ENCODE measurements at regions not wholly inside any gene's neighbourhood (a gene's known extent, or its start where the extent isn't known, plus 50 kb on each side); places are given as distances from the start of the nearest gene placed in this dataset.

DNA sequence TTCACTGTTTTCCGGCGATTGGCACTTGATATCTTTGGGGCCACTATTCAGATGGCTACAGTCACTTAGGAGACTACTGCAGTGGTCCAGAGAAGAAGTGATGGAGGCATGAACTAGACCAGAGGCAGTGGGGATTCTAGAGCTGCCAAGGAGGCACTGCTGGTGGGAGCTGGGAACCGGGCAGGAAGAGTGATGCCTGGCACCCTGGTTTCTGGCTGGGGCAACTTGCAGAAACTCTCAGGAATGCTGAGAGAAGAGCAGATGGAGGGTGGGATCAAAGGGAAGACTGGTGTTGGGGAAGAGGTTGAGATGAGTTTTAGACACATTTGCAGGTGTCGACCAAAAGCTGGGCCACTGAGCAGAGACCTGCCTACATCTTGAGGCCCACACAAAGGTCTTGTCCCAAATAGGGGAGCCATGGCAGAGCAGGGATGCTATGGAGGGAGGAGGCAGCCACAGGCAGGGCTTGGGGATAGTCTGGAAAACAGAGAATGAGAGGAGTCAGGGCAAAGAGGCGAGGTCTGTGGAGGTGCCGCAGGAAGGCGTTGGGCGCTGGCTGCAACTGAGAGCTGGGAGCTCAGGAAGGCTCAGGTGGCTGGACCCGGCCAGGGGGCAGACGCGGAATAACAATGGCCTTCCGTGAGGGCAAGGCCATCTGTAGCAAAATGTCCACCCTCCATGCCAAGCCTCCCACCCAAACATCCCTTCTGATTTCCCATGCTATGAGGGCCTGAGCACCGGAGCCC lies 118.9 kb downstream of the TOMM20 start:
- no peak for FAIRE-seq

DNA sequence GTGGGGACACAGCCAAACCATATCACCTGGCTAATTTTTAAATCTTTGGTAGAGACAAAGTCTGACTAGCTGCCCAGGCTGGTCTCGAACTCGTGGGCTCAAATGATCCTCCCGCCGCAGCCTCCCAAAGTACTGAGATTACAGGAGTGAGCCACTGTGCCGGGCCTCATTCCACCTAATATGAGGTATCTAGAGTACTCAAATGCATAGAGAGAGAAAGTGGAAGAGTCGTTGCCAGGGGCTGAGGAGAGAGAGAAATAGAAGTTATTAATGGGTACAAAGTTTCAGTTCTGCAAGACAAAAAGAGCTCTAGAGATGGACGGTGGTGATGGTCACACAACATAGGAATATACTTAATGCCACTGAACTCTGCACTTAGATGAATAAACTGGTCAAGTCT lies 119.6 kb downstream of the TOMM20 start:
- FAIRE-seq: no peak

DNA sequence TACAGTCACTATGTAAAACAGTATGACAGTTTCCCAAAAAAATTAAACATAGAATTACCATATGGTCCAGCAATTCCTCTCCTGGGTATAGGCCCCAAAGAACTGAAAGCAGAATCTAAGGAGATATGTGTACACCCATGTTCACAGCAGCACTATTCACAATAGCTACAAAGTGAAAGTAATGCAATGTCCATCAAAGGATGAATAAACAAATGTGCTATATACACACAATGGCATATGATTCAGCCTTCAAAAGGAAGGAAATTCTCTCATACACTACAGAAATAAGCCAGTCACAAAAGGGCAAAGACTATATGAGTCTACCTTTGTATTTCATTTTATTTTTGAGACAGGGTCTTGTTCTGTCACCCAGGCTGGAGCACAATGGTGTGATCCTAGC lies 120.4 kb downstream of the TOMM20 start:
- no peak for FAIRE-seq

GRCh38 chr1:235006816-235007215 lies 121.8 kb downstream of the TOMM20 start:
- no peak for FAIRE-seq

DNA sequence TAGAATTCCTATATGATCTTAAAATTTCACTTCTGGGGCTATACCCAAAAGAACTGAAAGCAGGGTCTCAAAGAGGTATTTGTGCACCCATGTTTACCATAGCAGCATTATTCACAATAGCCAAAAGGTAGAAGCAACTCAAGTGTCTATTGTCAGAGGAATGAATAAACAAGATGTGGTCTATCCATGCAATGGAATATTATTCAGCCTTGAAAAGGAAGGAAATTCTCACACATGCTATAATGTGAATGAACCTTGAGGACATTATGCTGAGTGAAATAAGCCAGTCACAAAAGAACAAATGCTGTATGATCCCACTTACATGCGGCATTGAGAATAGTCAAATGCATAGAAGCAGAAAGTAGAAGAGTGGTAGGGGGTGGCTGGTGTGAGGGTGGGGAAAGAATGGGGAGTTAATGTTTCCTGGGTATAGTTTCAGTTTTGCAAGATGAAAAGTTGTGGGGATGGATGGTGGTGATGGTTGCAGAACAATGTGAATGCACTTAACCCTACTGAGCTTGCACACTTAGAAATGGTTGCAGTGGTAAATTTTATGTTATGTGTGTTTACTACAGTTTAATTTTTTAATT lies 122.4 kb downstream of the TOMM20 start:
- FAIRE-seq: no peak

GRCh38 chr1:235004840-235005391 lies 123.7 kb downstream of the TOMM20 start:
- no peak for FAIRE-seq

- no peak for FAIRE-seq
Observed at GRCh38 chr1:235004276-235004675, 124.4 kb downstream of the TOMM20 start.

DNA sequence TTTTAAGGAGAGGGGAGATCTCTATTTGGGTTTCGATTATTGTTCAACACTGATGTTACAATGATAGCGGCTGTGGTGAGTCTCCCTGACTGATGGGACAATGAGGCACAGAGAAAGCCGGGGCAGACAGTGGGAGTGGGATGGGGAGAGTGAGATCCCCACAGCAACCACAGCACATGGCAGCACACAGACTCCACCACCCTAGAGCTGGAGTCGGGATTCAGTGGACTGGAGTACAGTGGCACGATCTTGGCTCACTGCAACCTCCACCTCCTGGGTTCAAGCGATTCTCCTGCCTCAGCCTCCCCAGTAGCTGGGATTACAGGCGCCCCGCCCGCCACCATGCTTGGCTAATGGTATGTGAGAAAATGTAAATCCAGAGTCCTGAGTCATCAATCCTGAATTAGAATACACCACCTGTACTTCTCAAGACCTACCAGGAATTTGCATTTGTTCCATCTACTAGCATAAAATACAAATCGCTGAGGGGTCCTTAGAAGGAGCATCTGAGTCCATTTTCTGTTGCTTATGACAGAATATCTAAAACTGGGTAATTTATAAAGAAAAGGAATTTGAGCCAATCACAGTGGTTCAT lies 125.8 kb downstream of the TOMM20 start:
- FAIRE-seq: no peak

DNA sequence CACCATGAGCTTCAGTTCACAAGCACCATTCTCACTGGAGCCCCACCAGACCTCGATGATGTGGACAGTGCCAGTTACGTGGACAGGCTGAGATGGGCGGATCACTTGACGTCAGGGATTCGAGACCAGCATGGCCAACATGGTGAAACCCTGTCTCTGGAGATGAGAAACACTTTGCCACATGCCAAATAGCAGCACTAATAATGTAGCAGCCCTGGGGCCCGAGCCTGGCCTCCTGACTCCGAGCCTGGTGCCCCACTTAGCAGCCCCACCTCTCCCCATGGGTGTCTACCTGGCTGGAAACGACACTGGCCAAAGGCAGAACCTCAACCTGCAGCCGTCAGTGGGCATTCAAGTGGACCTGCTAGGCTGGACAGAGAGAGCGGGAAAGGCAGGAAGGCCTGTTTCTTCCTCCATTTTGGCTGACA lies 129.1 kb downstream of the TOMM20 start:
- no peak for FAIRE-seq

GRCh38 chr1:234997896-234998741 lies 130.5 kb downstream of the TOMM20 start:
- no peak for FAIRE-seq

DNA sequence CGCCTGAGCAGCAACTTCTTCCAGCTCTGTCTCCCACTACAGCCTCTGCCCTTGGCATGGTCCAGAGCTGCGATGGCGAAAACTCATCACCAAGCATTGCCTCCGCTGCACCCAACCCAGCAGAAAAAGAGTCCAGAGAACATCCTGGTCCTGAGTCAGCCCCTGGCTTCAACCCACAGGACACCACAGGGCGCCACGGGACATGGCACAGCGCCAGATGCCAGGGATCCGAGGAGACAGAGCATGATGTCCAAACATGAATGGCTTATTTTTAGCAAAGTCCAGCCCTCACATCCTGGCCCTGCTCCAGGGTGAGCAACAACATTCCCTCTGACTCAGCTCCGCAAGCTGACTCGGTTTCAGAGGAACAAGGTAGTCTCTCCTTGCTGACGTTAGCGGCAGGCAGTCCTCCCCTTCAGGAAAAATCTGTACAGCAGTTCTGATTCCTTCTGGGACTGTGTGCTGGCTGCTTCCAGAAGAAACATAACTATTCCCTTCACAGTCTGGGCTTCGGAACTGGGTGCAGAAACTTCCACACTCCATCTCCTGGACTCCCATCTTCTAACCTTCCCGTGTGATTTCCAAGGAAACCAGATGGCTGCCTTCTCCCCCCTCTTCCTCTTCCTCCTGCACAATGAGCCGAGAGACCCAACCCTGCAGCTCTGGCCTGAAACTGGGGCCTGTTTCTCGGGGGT lies 131.3 kb downstream of the TOMM20 start:
- FAIRE-seq: no peak

GRCh38 chr1:234996245-234996757 lies 132.3 kb downstream of the TOMM20 start:
- no peak for FAIRE-seq

- no peak for FAIRE-seq
Observed at GRCh38 chr1:234994436-234995295, 134.0 kb downstream of the TOMM20 start.

DNA sequence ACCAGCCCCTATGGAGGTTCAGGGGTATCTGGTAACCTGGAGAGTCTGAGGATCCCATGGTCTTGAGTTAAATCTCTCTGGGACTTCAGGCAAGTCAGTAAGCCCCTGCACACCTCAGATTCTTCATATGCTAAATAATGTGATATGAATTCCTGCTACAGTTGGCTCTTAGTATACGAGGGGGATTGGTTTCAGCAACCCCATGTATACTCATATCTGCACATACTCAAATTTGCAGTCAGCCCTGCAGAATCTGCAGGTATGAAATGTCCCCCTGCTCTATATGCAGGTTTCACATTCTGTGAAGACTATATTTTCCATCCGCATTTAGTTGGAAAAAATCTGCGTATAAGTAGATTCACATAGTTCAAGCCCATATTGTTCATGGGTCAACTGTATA lies 136.6 kb downstream of the TOMM20 start:
- no peak for FAIRE-seq

- no peak for FAIRE-seq
Observed at GRCh38 chr1:234990874-234991801, 137.5 kb downstream of the TOMM20 start.

- no peak for FAIRE-seq
Observed at GRCh38 chr1:234990328-234990675, 138.3 kb downstream of the TOMM20 start.

DNA sequence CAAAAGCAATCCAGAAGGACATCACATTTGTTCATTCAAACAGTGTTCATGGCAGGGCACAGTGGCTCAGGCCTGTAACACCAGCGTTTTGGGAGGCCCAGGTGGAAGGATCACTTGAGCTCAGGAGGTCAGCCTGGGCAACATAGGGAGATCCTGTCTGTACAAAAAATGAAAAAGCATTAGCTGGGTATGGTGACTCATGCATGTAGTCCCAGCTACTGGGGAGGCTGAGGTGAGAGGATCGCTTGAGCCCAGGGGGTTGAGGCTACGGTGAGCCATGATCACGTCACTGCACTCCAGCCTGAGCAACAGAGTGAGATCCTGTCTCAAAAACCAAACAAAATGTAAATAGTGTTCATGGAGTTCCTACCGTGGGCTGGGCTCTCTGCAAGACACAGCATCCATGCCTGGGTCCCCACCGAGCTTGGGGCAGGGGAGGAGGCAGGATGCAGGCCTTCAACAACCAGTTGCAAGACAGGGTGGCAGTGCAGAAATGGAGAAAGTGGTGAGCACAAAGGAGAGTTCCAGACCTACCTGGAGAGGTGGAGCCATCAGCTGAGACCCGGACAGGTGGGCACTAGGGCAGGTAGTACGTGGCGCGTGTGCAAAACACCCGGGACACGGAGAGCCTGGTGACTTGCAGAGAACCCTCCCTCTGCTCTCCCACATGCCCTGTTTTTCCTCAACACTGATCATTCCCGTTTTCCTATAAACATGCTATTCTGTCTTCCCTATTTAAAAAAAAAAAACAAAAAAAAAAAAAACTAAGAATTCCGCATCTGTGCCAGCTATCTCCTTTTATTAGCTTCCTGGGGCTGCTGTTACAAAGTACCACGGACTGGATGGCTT lies 138.9 kb downstream of the TOMM20 start:
- no peak for FAIRE-seq

- no peak for FAIRE-seq
Observed at GRCh38 chr1:234989019-234989418, 139.6 kb downstream of the TOMM20 start.

DNA sequence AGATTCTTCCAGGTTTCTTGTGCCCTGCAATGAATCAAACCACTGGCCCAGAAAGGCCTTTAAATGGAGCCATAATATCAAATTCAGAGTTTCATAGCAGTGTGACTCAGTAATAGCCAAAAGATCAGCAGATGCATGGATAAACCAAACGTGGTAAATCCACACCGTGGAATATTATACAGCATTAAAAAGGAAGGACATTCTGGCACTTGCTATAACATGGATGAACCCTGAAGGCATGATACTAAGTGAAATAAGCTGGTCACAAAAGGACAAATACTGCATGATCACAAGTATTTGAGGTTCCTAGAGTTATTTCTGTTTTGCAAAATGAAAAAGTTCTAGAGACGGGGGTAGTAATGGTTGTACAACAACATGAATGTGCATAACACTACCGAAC lies 140.1 kb downstream of the TOMM20 start:
- no peak for FAIRE-seq

Data from TTC549 (cell line).